Posterior vena cava (tissue), 2 donors: ENCODE measurements at regions not wholly inside any gene's neighbourhood (a gene's known extent, or its start where the extent isn't known, plus 50 kb on each side); places are given as distances from the start of the nearest gene placed in this dataset.

Source experiments
- DNase-seq: peaks from one replicate; pipeline ENCODE4 v3.0.0-alpha.2; 2020; ENCODE audit warnings: low spot score
- intact Hi-C, 2 donors: fragments of 100-400 bp; cut with DNase I; formaldehyde crosslinking; loops; one replicate each; pipeline versions ENCODE4 v1.14.1 to v1.14.2; 2022 to 2023
- donor health status: DM: yes; HTN: yes; CAD: no.
- donor health status: DM: yes; HTN: yes; CAD: no.

DNA sequence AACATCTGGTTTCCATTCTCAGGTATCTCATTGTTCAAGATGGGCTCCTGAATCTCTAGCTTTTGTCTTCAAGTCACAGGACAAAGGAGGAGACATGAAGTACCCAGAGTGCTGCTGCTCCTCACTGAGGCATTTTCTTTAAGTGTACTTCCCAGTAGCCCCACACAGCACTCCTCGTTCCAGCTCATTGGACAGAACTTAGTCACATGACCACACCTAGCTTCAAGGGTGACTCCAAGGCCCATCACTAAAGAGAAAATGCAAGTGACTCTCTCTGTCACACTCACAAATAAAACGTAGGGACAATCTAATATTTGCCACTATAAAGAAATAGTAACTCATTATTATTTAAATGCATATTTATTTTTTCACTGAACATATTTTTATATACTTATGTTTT lies 58.3 kb upstream of the NEUROD6 start:
- intact Hi-C loops = no loop called here
- no peak for DNase-seq

GRCh38 chr7:31407178-31407676 lies 66.7 kb upstream of the NEUROD6 start:
- intact Hi-C loops = no loop called here
- DNase-seq = no peak

- DNase-seq = no peak
- intact Hi-C loops = no loop called here
These were observed 67.7 kb upstream of the NEUROD6 start for GRCh38 chr7:31408140-31408729.

DNA sequence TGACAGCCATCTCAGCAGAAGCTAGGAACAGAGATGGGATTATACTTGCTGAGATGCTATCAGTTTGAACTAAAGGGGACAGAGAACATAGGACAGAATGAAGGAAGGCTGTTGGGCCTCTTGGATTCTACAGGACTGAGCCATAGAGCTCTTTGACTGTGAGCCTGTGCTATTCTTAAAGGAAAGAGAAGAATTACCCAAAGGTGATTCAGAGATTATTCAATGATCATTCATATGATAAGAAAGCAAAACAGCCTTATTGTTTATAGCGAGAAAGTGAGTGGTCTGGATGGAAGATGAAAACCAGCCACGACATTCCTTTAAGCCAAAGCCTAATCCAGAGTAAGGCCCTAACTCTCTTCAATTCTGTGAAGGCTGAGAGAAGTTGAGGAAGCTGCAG lies 69.7 kb upstream of the NEUROD6 start:
- intact Hi-C loops = no loop called here
- DNase-seq = no peak

- DNase-seq = no peak
- intact Hi-C loops = no loop called here
These were observed 70.9 kb upstream of the NEUROD6 start for GRCh38 chr7:31411416-31411815.

DNA sequence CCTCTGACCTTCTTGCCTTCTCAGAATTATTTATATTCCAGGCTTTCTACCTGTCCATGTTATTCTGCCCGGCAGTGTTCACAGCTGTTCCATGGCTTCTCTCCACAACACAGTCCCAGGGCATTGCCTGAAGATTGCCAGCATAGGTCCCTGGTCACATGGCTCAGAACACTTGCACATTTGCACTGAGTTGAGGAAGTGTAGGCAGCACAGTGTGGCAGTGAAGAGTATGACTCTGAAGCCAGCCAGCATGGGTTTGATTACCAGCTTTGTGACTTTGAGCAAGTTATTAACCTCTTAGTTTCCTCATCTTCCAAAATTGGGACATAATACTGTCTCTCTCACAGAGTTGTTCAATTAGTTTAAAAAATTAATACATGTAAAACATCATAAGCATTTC lies 73.2 kb upstream of the NEUROD6 start:
- no peak for DNase-seq
- intact Hi-C loops = no loop called here

DNA sequence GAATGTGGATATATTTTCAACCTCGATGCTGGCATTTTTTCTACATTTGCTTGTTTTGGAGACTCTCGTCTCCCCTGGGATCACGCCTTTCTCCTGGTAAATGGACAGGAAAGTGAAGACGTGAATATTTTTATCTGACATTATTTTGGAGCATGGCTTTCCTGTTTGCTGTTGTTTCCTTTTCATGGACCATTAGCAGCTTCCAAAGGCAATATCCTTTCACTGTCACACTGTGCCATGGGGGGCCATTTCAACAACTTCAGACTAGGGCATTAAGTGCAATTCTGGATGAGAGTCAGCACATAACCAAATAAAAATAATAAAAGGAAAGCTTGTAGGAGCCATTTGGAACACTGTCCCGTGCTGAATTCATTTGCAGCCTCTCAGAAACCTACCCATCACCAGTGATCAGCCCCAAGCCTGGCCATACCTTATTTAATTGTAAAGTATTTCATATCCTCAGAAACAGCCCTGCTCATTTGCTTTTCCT lies 75.9 kb upstream of the NEUROD6 start:
- intact Hi-C loops = no loop called here
- no peak for DNase-seq

- intact Hi-C loops = no loop called here
- no peak for DNase-seq
These were observed 78.4 kb upstream of the NEUROD6 start for GRCh38 chr7:31418928-31419327.

GRCh38 chr7:31419505-31420055 lies 79.1 kb upstream of the NEUROD6 start:
- intact Hi-C loops = no loop called here

GRCh38 chr7:31420948-31421347 lies 80.4 kb upstream of the NEUROD6 start:
- intact Hi-C loops = no loop called here
- no peak for DNase-seq

More at GRCh38 chr7:31419505-31420055, 79.1 kb upstream of the NEUROD6 start:
- no peak for DNase-seq

DNA sequence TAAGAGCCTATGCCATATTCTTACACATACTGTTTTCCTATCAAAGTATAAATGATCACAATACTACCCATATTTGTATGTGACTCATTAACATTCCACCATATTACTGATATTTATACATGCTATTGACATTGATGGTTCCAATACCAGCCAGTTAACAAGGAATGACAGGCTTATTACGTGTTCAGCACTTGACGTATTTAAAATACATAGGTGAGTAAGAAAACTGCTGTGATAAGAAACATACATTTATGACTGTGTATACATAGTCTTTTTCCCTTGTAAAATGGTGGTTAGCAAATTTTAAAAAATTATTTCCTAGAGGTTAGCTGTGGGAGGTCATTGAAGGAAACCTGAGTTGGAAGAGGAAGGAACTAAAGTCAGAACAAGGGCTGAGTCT lies 81.1 kb upstream of the NEUROD6 start:
- DNase-seq = no peak
- intact Hi-C loops = no loop called here

DNA sequence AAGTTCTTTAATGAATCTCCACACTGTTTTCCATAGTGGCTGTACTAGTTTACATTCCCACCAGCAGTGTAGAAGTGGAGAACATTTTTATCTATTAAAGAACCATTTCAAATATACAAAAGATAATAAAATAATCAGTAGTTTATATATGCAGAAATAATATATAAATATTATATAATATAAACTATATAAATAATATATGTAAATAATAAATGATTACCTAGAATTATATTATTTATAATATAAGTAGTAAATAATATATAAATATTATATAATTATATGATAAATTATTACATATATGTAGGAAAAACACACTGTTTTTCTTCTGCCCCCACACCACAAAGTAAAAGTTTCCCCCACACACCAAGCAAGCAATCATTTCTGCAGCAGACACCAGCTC lies 83.5 kb upstream of the NEUROD6 start:
- DNase-seq = no peak
- intact Hi-C loops = no loop called here

GRCh38 chr7:31432176-31432575 lies 81.7 kb upstream of the ITPRID1 start:
- intact Hi-C loops = no loop called here

GRCh38 chr7:31432836-31433340 lies 81.0 kb upstream of the ITPRID1 start:
- DNase-seq = no peak
- intact Hi-C loops = no loop called here

More at GRCh38 chr7:31432176-31432575, 81.7 kb upstream of the ITPRID1 start:
- no peak for DNase-seq

DNA sequence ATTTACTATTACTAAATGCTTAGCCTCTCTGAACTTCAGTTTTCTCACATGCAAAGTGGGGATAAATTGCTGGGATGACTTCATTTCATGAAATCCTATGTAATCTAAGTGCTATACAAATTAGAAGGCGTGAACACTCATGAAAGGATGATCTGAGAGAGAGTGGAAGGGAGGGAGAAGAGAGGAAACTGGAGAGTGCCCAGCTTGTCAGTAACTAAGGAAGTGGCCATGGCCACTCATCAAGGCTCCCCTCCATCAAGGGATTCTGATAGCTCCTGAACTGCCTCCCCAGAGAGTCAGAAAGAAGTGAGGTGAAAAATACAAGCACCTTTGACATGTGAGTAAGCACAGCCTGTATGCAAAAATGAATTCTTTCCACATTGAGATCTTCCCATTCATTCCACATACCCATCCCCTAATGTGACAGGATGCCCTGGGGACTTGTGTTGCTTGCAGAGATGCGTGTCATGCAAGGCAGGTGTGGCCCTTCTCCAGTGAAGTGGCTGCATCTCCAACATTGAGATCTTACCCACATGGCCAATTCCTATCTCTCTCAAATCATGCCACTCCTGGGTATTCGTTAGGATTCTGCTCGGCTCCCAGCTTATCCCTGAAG lies 76.5 kb upstream of the ITPRID1 start:
- intact Hi-C loops = no loop called here
- no peak for DNase-seq

- intact Hi-C loops = no loop called here
- DNase-seq = no peak
These were observed 74.7 kb upstream of the ITPRID1 start for GRCh38 chr7:31439165-31439564.

DNA sequence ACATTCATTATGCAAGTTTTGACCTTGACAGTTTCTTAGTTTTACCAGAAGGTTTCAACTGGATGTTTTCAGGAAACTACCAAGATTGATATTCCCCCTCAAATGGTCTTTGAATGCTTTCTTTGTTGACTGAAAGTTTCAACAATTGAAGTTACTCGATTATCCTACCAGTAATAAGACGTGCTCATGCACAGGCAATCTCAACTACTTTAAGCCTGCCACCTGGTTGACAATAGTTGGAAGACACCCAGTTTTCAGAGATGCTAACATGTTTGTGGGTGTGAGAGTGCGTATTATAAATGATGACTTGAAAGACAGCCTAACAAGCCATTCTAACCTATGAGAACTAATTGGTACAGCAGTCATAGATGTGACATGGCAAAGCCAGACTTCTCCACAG lies 73.4 kb upstream of the ITPRID1 start:
- intact Hi-C loops = loop anchor here (10.0 kb wide), 2 partner anchors 194 to 764 kb away; no protein-coding TSS in a partner anchor
- no peak for DNase-seq

DNA sequence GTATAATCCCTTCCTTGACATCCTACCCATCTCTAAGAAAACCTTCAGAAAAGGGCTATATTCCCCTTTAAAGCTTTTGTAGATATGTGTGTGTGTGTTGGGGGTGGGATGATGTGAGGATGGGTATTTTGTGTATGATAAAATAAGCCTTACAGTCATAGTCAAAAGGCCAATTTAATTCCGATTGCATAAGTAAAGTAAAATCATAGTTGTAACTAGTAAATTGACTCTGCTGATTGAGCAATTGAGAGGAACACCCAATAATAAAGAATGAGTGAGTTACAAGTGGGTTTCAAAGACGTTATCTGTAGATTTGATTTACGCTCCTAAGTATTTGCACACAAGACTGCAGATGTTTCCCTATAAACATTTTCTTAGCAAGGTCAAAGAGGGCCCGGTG lies 71.3 kb upstream of the ITPRID1 start:
- intact Hi-C loops = loop anchor here (10.0 kb wide), 2 partner anchors 192 to 762 kb away; no protein-coding TSS in a partner anchor

DNA sequence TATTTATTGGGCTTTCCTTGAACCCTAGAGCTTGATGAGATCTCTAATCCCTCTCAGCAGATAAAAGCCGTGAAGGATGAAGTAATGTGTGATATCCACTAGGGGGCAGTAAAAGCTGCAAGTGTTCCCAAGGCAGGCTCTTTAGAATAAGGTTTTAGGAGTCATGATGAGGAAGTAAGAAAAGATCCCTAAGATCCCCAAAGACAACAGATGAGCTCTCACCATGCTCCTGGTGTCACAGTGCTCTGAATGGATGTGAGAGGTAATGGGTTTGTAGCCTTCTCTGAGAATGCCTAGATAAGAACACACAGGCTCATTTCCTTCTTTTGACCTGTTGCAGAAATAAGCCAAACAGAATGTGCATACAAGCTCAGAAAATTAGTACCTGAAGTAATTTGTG lies 70.4 kb upstream of the ITPRID1 start:
- intact Hi-C loops = loop anchor here (10.0 kb wide), 2 partner anchors 191 to 761 kb away; no protein-coding TSS in a partner anchor
- no peak for DNase-seq

More for the DNA sequence above, 71.3 kb upstream of the ITPRID1 start:
- DNase-seq = no peak

DNA sequence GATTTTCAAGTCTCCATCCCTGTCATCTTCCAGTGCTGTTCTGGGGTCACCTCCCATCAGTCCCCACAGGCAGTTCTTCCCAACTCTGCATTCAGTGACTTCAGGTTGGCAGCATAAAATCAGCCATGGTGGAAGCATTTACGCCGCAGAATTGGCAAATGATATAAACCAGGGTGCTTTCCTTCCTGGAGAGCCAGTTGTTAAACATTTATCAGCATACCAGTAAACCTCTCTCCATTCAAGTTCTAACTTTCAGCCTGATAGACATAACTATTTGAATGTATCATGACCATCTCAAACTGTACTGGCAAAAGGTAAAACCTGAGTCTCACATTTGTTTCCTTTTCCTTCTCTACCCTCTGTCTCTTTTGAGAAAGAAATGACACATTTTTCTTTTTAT lies 69.7 kb upstream of the ITPRID1 start:
- DNase-seq = no peak
- intact Hi-C loops = loop anchor here (10.0 kb wide), 2 partner anchors 191 to 761 kb away; no protein-coding TSS in a partner anchor
